ENCODE measurements at regions not wholly inside any gene's neighbourhood (a gene's known extent, or its start where the extent isn't known, plus 50 kb on each side); places are given as distances from the start of the nearest gene placed in this dataset.
"Not testable (repeated sequence)": the region's sequence is repeated elsewhere in the genome, so short reads cannot be mapped to it uniquely, and the experiment has no call there.

DNA sequence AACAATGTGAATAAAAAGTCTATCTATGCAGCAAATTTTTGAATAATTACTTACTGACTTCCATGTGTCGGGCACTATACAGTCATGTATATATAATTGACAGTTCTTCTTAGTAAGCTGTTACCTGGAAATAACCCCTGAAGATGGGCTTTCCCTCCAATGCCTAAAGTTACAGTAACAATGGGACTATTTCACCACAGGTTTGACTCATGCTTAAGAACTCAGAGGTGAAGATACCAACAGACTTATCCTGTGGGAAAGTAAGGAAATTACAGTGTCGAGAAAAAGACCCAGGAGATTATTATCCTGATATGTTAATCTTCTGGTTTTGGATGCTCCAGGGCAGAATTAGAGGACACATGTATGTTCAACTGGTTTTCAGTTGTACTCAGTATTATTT lies 601.5 kb upstream of the SOX9 start:
- no peak for DNase-seq

DNA sequence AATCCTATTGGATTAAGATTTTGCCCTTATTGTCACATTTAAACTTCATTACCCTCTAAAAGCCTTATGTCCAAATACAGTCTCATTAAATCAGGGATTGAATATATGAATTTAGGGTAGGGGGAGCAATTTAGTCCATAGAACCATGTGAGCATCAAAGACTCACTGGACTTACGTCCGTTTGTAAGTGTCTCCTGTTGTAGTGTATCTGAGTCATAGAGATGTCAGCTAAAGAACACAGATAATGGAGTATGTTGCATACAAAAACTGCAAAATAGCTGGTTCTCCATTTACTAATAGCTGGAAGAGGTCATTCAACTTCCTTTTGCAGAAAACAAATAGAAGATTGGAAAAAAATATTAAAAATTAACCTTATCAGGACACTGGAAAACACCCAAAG lies 599.1 kb upstream of the SOX9 start:
- DNase-seq: no peak

DNA sequence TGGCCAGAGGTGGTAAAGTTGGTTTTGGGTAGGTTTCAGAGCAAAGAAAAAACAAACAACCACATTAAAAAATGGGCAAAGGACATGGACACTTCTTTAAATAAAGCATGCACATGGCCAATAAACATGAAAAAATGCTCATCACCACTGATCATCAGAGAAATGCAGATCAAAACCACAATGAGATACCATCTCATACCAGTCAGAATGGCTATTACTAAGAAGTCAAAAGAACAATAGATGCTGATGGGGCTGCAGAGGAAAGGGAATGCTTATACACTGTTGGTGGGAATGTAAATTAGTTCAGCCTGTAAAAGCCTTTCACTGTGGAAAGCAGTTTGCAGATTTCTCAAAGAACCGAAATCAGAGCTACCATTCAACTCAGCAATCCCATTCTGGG lies 598.4 kb upstream of the SOX9 start:
- DNase-seq: no peak

DNA sequence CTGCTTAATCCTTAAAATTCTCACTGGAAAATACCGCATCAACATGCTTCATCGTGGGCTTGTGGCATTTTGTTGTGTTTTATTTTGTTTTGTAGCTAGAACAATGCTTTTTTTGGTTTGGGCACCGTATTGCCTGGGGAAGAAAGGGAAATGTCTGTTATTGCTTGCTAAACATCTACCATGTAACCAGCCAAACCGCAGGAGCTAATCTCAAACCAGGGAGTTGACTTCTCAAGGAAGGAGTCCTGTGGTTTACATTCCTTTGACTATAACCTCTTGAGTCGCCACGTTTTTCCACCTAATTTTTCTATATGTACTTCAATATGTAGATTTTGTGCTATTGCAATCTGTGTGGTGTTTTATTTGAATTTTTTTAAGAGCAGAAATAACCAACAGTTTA lies 593.5 kb upstream of the SOX9 start:
- no peak for DNase-seq

DNA sequence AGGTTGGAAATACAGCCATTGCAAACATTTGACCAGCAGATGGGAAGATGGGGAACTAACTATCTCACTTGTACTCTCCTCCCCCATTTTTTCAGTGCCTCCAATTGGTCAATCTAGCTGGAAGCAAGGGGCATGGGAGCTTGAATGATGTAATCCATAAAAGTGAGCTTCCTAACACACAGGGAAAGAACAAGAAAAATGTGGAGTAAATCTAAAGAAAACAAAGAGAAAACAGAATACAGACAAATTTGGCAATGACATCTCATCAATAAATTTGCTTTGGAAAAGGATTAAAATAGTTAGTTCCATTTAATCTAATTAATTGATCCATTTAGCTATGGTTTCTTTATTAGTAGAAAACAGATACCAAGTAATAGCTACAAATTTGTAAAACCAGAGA lies 592.6 kb upstream of the SOX9 start:
- DNase-seq: no peak

GRCh38 chr17:71530248-71530647 lies 590.6 kb upstream of the SOX9 start:
- DNase-seq: no peak

DNA sequence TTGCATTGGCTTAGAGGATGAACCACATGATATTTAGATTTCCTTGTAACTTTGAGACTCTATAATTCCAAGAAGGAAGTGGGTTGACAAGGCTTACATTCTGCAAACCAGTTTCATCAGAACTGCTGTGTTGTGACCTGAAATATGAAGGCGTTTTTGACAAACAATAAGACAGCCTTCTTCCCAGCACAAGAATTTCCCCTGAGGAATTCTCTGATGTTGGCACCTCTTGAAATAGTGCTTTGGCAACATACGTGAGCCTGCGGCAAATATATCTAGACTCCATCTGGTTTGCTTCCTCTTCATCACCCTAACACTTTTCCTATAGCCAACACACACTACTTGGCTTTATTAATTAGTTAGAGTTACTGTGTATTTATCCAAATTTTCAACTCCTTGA lies 585.5 kb upstream of the SOX9 start:
- no peak for DNase-seq

DNA sequence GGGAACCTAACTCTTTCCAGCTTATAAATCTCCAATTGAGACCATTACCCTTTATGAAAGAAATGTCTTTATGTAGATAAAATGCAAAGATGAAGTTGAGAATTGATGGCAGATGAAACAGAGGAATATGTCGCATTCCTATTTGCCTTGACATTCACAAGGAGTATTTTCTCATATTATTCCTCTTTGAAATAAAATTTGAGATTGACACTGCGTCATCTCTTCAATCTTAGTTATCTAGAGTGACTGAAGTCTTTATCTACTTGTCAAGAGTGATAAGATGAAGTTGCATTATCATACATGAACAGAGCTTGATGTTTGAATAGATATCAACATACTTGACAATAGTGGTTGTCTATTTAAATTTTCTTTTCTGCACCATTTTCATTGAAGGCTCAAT lies 574.4 kb upstream of the SOX9 start:
- no peak for DNase-seq

- DNase-seq: no peak
These were observed 572.9 kb upstream of the SOX9 start for GRCh38 chr17:71547904-71548303.

- DNase-seq: no peak
These were observed 572.2 kb upstream of the SOX9 start for GRCh38 chr17:71548540-71549190.

DNA sequence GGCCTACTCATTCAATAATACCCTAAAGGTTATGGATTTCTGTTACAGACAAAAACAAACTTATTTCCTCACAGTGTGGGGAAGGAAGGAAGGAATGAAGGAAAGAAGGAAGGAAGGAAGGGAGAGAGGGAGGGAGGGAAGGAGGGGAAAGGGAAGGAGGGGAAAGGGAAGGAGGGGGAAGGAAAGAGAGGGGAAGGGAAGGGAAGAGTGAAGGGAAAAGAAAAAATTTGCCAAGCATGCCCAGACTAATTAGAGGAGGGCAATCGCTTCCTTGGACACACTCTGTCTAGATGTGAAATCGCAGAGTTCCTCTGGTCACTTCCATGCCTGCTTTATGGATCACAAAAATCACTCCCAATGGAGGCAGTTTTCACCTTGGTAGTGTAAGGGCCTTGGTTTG lies 570.1 kb upstream of the SOX9 start:
- DNase-seq: no peak

- no peak for DNase-seq
These were observed 567.4 kb upstream of the SOX9 start for GRCh38 chr17:71553381-71553780.

GRCh38 chr17:71558901-71559300 lies 561.9 kb upstream of the SOX9 start:
- no peak for DNase-seq

DNA sequence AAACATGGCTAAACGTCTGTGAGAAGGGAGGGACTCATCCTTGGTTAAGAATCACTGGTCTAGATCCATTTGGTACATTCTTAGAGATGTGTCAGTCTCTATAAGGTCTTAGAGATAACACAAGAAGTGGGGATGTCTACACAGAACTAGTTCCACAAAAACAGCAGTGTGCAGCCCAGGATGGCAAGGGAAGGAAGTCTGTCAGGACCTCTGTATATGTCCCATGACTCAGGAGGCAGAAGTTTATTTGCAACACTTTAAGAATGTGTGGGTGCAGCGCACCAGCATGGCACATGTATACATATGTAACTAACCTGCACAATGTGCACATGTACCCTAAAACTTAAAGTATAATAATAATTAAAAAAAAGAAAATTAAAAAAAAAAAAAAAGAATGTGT lies 548.5 kb upstream of the SOX9 start:
- no peak for DNase-seq

DNA sequence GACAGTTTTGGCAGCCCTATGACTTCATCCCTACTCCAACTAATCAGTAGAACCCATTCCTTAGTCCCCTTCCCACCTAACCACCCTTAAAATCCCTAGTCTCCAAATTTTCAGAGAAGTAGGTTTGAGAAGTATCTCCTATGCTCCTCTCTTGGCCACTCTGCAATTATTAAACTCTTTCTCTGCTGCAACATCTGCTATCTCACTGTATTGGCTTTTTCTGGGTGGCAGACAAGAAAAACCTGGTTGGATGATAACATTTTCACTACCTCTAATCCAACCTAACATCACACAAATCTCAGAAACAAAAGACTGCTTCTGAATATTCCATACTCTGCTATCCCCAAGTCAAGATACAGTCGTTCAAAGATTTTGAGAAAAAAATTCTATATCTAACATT lies 542.4 kb upstream of the SOX9 start:
- DNase-seq: no peak

DNA sequence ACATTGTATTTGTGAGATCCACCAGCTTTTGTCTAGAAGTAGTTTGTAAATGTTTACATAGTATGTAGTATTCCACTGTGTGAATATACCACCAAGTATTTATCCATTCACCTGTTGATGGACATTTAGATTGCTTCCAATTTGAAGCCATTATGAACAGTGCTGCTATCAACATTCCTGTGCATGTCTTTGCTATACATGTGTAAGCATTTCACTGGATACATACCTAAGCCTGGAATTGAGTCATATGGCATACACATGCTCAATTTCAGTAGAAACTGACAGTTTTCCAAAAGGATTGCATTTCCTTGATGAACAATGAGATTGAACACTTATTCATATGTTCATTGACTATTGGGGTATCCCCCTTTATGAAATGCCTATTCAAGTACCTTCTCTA lies 540.6 kb upstream of the SOX9 start:
- no peak for DNase-seq

GRCh38 chr17:71585540-71585939 lies 535.3 kb upstream of the SOX9 start:
- no peak for DNase-seq

DNA sequence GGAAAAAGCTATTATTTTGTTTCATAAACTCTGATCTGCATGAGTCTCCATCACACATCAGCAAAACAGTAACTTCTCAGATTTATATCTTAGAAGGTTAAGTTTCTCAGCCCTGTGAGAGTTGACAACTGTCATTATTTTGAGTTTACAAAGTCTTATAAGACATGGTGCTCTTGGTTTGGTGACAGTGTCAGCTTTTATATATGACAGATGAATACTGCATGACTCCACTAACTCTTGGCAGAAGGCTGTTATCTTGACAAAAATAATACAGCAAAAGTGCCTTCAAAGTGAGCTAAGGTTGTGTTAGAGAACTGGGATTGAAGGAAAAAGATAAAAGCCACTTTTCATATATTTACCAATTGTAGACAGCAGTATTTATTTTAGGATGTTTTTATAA lies 528.4 kb upstream of the SOX9 start:
- no peak for DNase-seq

- DNase-seq: no peak
These were observed 527.7 kb upstream of the SOX9 start for GRCh38 chr17:71593078-71593477.

DNA sequence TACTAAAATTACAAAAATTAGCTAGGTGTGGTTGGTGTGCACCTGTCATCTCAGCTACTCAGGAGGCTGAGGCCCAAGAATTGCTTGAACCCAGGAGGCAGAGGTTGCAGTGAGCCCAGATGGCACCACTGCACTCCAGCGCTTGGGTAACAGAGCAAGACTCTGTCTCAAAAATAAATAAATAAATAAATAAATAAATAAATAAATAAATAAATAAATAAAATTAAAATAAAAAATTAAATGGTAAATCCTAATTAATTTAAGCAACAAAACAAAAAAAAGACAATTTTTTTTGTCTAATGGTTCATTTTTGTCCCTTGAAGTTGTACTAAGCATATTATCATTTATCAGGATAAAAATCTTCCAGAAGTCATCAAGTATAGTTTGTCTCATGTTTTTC lies 521.2 kb upstream of the SOX9 start:
- not testable (repeated sequence) for DNase-seq

DNA sequence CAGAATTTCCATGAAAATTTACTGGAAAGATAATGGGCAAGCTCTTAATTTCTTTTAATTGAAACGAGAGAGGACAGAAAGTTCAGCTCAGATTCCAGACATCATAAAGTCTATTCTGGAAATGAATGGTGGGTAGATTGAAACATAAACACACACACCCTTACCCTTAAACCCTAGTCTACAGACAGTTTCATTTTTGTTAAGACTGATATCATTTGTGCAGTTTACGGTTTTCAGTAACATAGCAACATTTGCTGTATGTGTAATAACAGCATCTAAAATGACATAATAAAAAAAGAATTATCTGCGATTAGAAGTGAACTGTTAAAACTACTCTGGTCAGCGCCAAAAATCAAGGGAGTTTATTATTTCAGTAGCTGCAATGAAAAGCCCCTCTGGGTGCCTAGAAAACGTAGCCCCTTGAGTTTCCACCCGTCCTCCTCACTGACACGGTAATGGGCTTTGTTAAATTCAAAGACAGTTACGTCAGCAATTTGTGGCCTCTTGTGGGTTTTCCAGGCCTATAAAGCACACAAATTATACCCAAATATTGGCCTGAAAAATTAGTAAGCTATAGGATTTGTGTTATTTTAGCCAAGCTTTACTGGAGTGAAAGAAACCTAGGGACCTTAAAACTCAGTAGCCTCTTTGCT lies 520.6 kb upstream of the SOX9 start:
- DNase-seq: no peak

- DNase-seq: no peak
These were observed 518.8 kb upstream of the SOX9 start for GRCh38 chr17:71601894-71602504.

DNA sequence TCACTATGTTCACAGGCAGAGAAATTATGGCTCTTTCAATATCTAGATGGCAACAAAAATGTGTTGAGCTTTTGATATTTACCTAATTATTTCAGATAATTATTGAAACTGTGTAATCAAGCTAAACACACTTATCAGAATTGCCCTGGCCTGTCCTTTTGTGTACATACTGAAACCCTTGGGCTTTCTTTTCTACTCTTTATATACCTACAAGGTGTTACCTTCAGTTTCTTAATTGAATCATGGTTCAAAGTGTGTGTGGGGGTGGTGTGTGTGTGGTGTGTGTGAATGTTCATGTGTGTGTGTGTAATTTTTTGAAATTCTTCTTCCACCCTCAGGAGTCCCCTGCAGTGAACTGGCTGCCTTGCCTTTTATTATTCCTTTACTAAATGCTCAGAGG lies 506.8 kb upstream of the SOX9 start:
- DNase-seq: no peak

DNA sequence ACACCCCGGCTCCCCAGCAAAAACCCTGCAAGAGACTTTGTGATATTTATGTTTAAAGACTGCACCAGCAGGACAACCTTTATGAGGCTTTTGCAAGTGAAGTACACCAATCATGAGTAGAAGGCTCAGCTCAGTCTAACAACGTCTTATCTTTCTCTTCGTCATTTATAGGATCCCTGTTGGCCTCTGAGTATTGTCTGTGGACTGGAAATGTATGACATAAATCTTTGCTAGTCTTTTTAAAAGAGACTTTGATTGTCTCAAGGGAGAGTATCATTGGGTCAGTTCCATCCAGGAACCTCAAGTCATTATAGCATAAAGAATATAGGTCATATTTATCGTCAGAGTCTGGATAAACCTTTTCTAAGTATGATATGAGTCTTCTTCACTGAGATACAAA lies 505.0 kb upstream of the SOX9 start:
- DNase-seq: no peak

DNA sequence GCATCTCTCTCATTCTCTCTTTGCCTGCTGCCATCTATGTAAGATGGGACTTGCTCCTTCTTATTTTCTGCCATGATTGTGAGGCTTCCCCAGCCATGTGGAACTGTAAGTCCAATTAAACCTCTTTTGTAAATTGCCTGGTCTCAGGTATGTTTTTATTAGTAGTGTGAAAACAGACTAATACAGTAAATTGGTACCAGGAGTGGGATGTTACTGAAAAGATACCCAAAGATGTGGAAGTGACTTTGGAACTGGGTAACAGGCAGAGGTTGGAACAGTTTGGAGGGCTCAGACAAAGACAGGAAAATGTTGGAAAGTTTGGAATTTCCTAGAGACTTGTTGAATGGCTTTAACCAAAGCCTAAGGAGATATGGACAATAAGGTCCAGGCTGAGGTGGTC lies 503.1 kb upstream of the SOX9 start:
- DNase-seq: not testable (repeated sequence)

Measured in CD4-positive, alpha-beta T cell treated with Interleukin-4 for 4 hours (primary cell).